GM23248 (cell line): ENCODE measurements at regions not wholly inside any gene's neighbourhood (a gene's known extent, or its start where the extent isn't known, plus 50 kb on each side); places are given as distances from the start of the nearest gene placed in this dataset.
"Not testable (repeated sequence)": the region's sequence is repeated elsewhere in the genome, so short reads cannot be mapped to it uniquely, and the experiment has no call there.

Source experiments
- DNase-seq: peaks from one replicate; pipeline ENCODE4 v3.0.0-alpha.2; 2015
- H2AFZ ChIP-seq: fragments of 200-600 bp; sonication (generic); 2 replicates; pipeline ENCODE4 v1.6.1; 2016; ENCODE audit warnings: antibody characterized with exemption
- H3F3A ChIP-seq: fragments of 200-600 bp; sonication (generic); 2 replicates; pipeline ENCODE4 v1.6.1; 2016; ENCODE audit warnings: mild to moderate bottlenecking, antibody characterized with exemption, mixed run types; ENCODE audit not compliant: insufficient read depth
- H3K27ac ChIP-seq: fragments of 200-600 bp; sonication (generic); 2 replicates; pipeline ENCODE4 v1.5.1; 2016; ENCODE audit warnings: mild to moderate bottlenecking
- H3K27me3 ChIP-seq: fragments of 200-600 bp; sonication (generic); replicated peaks from 2 replicates; pipeline ENCODE4 v1.6.1; 2016; ENCODE audit warnings: mild to moderate bottlenecking; ENCODE audit not compliant: insufficient read depth
- H3K36me3 ChIP-seq: fragments of 200-600 bp; sonication (generic); 2 replicates; pipeline ENCODE4 v1.6.1; 2016; ENCODE audit warnings: low read depth, mild to moderate bottlenecking
- H3K4me1 ChIP-seq: fragments of 200-600 bp; sonication (generic); 2 replicates; pipeline ENCODE4 v1.6.1; 2016; ENCODE audit warnings: mild to moderate bottlenecking; ENCODE audit not compliant: insufficient read depth
- H3K4me2 ChIP-seq: fragments of 200-600 bp; sonication (generic); one replicate; pipeline ENCODE4 v1.6.1; 2016; ENCODE audit warnings: mild to moderate bottlenecking; ENCODE audit not compliant: unreplicated experiment
- H3K4me3 ChIP-seq: fragments of 200-600 bp; sonication (generic); 2 replicates; pipeline ENCODE4 v1.5.1; 2016; ENCODE audit warnings: mild to moderate bottlenecking
- H3K79me2 ChIP-seq: fragments of 200-600 bp; sonication (generic); 2 replicates; pipeline ENCODE4 v1.6.1; 2016; ENCODE audit warnings: mild to moderate bottlenecking; ENCODE audit not compliant: insufficient read depth
- H3K9ac ChIP-seq: fragments of 200-600 bp; sonication (generic); 2 replicates; pipeline ENCODE4 v1.6.1; 2016; ENCODE audit warnings: mild to moderate bottlenecking
- H3K9me2 ChIP-seq: fragments of 200-600 bp; sonication (generic); 2 replicates; pipeline ENCODE4 v1.6.1; 2016; ENCODE audit warnings: mixed run types, mild to moderate bottlenecking, moderate library complexity; ENCODE audit not compliant: insufficient read depth
- H3K9me3 ChIP-seq: fragments of 200-600 bp; sonication (generic); one replicate; pipeline ENCODE4 v1.6.1; 2017; ENCODE audit warnings: low read depth
- H4K20me1 ChIP-seq: fragments of 200-600 bp; sonication (generic); 2 replicates; pipeline ENCODE4 v1.6.0; 2016; ENCODE audit not compliant: insufficient read depth
- EZH2 ChIP-seq: fragments of 200-600 bp; sonication (generic); IDR thresholded peaks from 2 replicates; pipeline ENCODE4 v1.6.1; 2018; ENCODE audit warnings: antibody characterized with exemption, mild to moderate bottlenecking; ENCODE audit not compliant: insufficient read depth, poor library complexity, severe bottlenecking
- EZH2phosphoT487 ChIP-seq: fragments of 200-600 bp; sonication (generic); IDR thresholded peaks from 2 replicates; pipeline ENCODE4 v1.6.1; 2018; ENCODE audit warnings: antibody characterized with exemption, moderate library complexity, mild to moderate bottlenecking, low read depth; ENCODE audit not compliant: insufficient read depth
- WGBS, 2 experiments: methylation state at CpG; one replicate each; pipeline ENCODE4 v1.1.6; 2015 to 2017; ENCODE audit warnings: low lambda C conversion rate in 2 of 2, low coverage in 1 of 2; ENCODE audit errors: missing lambda C conversion rate in 2 of 2; 5-methylcytosine and 5-hydroxymethylcytosine counted together
- in situ Hi-C: fragments of 300-500 bp; cut with MboI; formaldehyde crosslinking; loops from 2 replicates; pipeline ENCODE4 v1.15.0; 2020

- no peaks in the 10 kb centered on the region; the same call in 1 of the 2 replicates for H3K36me3 ChIP-seq
- TF ChIP-seq EZH2phosphoT487 (no peak), EZH2 (no peak)
- H3F3A ChIP-seq, result no peaks in the 10 kb centered on the region
- no peaks in the 10 kb centered on the region for H3K27me3 ChIP-seq
- H3K4me3 ChIP-seq, result no peak overlapping the region
- WGBS, 2 experiments, result 88 to 90% methylated on average over 12 to 13 of the region's 13 CpGs
- in situ Hi-C loops, result no loop called here
- H3K9ac ChIP-seq, result no peak overlapping the region
- no peak overlapping the region for H3K4me2 ChIP-seq
- H3K9me3 ChIP-seq, result no peaks in the 10 kb centered on the region
- no peaks in the 10 kb centered on the region for H3K79me2 ChIP-seq
- H4K20me1 ChIP-seq, result no peaks in the 10 kb centered on the region
- no peak for DNase-seq
- H3K9me2 ChIP-seq, result no peaks in the 10 kb centered on the region
- no peak overlapping the region for H2AFZ ChIP-seq
- H3K4me1 ChIP-seq, result no peaks in the 10 kb centered on the region
- H3K27ac ChIP-seq, result no peak overlapping the region
These were observed 461.1 kb downstream of the ACTL7B start for GRCh38 chr9:108394726-108395125.

GRCh38 chr9:108393481-108394001 lies 462.2 kb downstream of the ACTL7B start:
- H3K4me1 ChIP-seq, in situ Hi-C loops, H3K79me2 ChIP-seq, H4K20me1 ChIP-seq, H3K27me3 ChIP-seq, H3K9me2 ChIP-seq, H3K27ac ChIP-seq, H3F3A ChIP-seq, H3K4me2 ChIP-seq, DNase-seq, H3K9ac ChIP-seq, H2AFZ ChIP-seq, H3K9me3 ChIP-seq, H3K36me3 ChIP-seq, H3K4me3 ChIP-seq: not testable (repeated sequence)
- 88 to 99% methylated on average over 14 to 16 of the region's 31 CpGs for WGBS, 2 experiments

GRCh38 chr9:108392877-108393276 lies 462.9 kb downstream of the ACTL7B start:
- DNase-seq, result no peak
- H3K4me3 ChIP-seq, result no peak overlapping the region
- no peaks in the 10 kb centered on the region for H3K36me3 ChIP-seq
- no peaks in the 10 kb centered on the region for H4K20me1 ChIP-seq
- no peak overlapping the region for H3K27ac ChIP-seq
- in situ Hi-C loops, result no loop called here
- H3K9me3 ChIP-seq, result no peaks in the 10 kb centered on the region
- peaks cover 1% of the 10 kb centered on the region for H3K4me1 ChIP-seq
- H3K9me2 ChIP-seq, result peaks cover 4% of the 10 kb centered on the region; the same call in 1 of the 2 replicates
- H2AFZ ChIP-seq, result no peak overlapping the region
- H3F3A ChIP-seq, result 0 out of 2 replicates have a peak, but pooled peaks cover under 1% of the 10 kb centered on the region
- H3K79me2 ChIP-seq, result no peaks in the 10 kb centered on the region
- TF ChIP-seq EZH2 (no peak), EZH2phosphoT487 (no peak)
- 92 to 95% methylated on average over 1 of the region's 1 CpG for WGBS, 2 experiments
- no peak overlapping the region for H3K9ac ChIP-seq
- H3K4me2 ChIP-seq, result no peak overlapping the region
- H3K27me3 ChIP-seq, result no peaks in the 10 kb centered on the region

GRCh38 chr9:108389056-108389455 lies 466.7 kb downstream of the ACTL7B start:
- 98 to 100% methylated on average over 1 of the region's 1 CpG for WGBS, 2 experiments

More at GRCh38 chr9:108389056-108389455, 466.7 kb downstream of the ACTL7B start:
- H3K27me3 ChIP-seq, result no peaks in the 10 kb centered on the region
- in situ Hi-C loops, result no loop called here
- H3K4me1 ChIP-seq, result peaks cover 17% of the 10 kb centered on the region
- no peaks in the 10 kb centered on the region for H3K9me3 ChIP-seq
- TF ChIP-seq EZH2phosphoT487, result no peak
- TF ChIP-seq EZH2, result no peak
- no peaks in the 10 kb centered on the region for H3K36me3 ChIP-seq
- no peak overlapping the region for H3K27ac ChIP-seq
- H3K9ac ChIP-seq, result no peak overlapping the region
- H3K9me2 ChIP-seq, result peaks cover 4% of the 10 kb centered on the region; the same call in 1 of the 2 replicates
- no peak overlapping the region for H2AFZ ChIP-seq
- no peaks in the 10 kb centered on the region for H3K79me2 ChIP-seq
- H4K20me1 ChIP-seq, result no peaks in the 10 kb centered on the region
- no peak overlapping the region for H3K4me2 ChIP-seq
- DNase-seq, result no peak
- H3F3A ChIP-seq, result peaks cover 19% of the 10 kb centered on the region; the same call in 1 of the 2 replicates
- H3K4me3 ChIP-seq, result no peak overlapping the region
